Tibial nerve (tissue), 3 donors: ENCODE measurements at regions not wholly inside any gene's neighbourhood (a gene's known extent, or its start where the extent isn't known, plus 50 kb on each side); places are given as distances from the start of the nearest gene placed in this dataset.

ENCODE experiments used
- CTCF ChIP-seq, 5 experiments: fragments of 200-600 bp in 3 of 5; fragments of 450-650 bp in 2 of 5; sonication (generic) in 3 of 5; IDR thresholded peaks; one replicate each; pipeline ENCODE4 v1.5.1; 2016 to 2019; ENCODE audit warnings: antibody characterized with exemption in 5 of 5, mild to moderate bottlenecking in 3 of 5, moderate library complexity in 2 of 5
- POLR2A ChIP-seq, 2 donors: fragments of 450-650 bp; IDR thresholded peaks; one replicate each; pipeline ENCODE4 v1.6.1; 2017; ENCODE audit warnings: antibody characterized with exemption in 2 of 2, mild to moderate bottlenecking in 2 of 2, moderate library complexity in 2 of 2

- TF ChIP-seq POLR2A (IDR thresholded peaks at IDR 0.05) = no peak
- TF ChIP-seq CTCF (IDR thresholded peaks at IDR 0.05) = no peak
These were observed 652.6 kb upstream of the CHAC2 start for GRCh38 chr2:53114991-53115390.
